Endodermal cell (in vitro differentiated cells): ENCODE measurements at regions not wholly inside any gene's neighbourhood (a gene's known extent, or its start where the extent isn't known, plus 50 kb on each side); places are given as distances from the start of the nearest gene placed in this dataset.

Experiments used
- DNase-seq: peaks from one replicate; pipeline ENCODE4 v3.0.0-alpha.2; 2017
- H3K27ac ChIP-seq: 2 replicates; pipeline ENCODE4 v1.5.1; 2013; ENCODE audit warnings: mild to moderate bottlenecking, low read depth, low read length, moderate library complexity
- H3K27me3 ChIP-seq: 2 replicates; pipeline ENCODE4 v1.6.1; 2013; ENCODE audit warnings: mild to moderate bottlenecking, low read length, moderate library complexity; ENCODE audit not compliant: insufficient read depth, control insufficient read depth, poor library complexity, severe bottlenecking
- H3K36me3 ChIP-seq: 2 replicates; pipeline ENCODE4 v1.7.0; 2013; ENCODE audit warnings: mild to moderate bottlenecking, low read length, moderate library complexity; ENCODE audit not compliant: control insufficient read depth, insufficient read depth
- H3K4me1 ChIP-seq: one replicate; pipeline ENCODE4 v1.7.0; 2013; ENCODE audit warnings: low read length; ENCODE audit not compliant: control insufficient read depth, insufficient read depth
- H3K4me3 ChIP-seq: 2 replicates; pipeline ENCODE4 v1.5.1; 2013; ENCODE audit warnings: mild to moderate bottlenecking, low read length, moderate library complexity
- H3K9ac ChIP-seq: 2 replicates; pipeline ENCODE4 v1.6.1; 2013; ENCODE audit warnings: mild to moderate bottlenecking, low read length, moderate library complexity; ENCODE audit not compliant: poor library complexity, severe bottlenecking; ENCODE audit errors: extremely low read depth
- H3K9me3 ChIP-seq: 2 replicates; pipeline ENCODE4 v1.6.1; 2013; ENCODE audit warnings: mild to moderate bottlenecking, low read length, moderate library complexity; ENCODE audit not compliant: control insufficient read depth
- H3K27ac Mint-ChIP-seq: 2 replicates; pipeline ENCODE4 v1.8.0; 2020; ENCODE audit warnings: mixed read lengths
- H3K27me3 Mint-ChIP-seq: 2 replicates; pipeline ENCODE4 v1.8.0; 2021; ENCODE audit warnings: mild to moderate bottlenecking, mixed read lengths; ENCODE audit not compliant: insufficient read depth
- H3K36me3 Mint-ChIP-seq: 2 replicates; pipeline ENCODE4 v1.8.0; 2020; ENCODE audit warnings: low read depth, mixed read lengths
- H3K4me1 Mint-ChIP-seq: 2 replicates; pipeline ENCODE4 v1.8.0; 2020; ENCODE audit warnings: mixed read lengths
- H3K4me3 Mint-ChIP-seq: 2 replicates; pipeline ENCODE4 v1.8.0; 2020; ENCODE audit warnings: mild to moderate bottlenecking, moderate library complexity, mixed read lengths
- H3K9me3 Mint-ChIP-seq: 2 replicates; pipeline ENCODE4 v1.8.0; 2020; ENCODE audit warnings: mild to moderate bottlenecking, mixed read lengths
- WGBS, 2 experiments: methylation state at CpG; one replicate each; pipeline versions ENCODE4 v1.1.5 to v1.1.7; 2013; ENCODE audit warnings: missing lambda C conversion rate in 2 of 2, mixed read lengths in 1 of 2; ENCODE audit not compliant: insufficient coverage in 1 of 2, insufficient read length in 1 of 2; 5-methylcytosine and 5-hydroxymethylcytosine counted together
- TF ChIP-seq, protein P1 (sequence below): fragments of 200-600 bp; sonication (generic); conservative IDR thresholded peaks from 2 replicates; pipeline ENCODE4 v1.5.0; 2021; ENCODE audit warnings: antibody characterized with exemption, mild to moderate bottlenecking

DNA sequence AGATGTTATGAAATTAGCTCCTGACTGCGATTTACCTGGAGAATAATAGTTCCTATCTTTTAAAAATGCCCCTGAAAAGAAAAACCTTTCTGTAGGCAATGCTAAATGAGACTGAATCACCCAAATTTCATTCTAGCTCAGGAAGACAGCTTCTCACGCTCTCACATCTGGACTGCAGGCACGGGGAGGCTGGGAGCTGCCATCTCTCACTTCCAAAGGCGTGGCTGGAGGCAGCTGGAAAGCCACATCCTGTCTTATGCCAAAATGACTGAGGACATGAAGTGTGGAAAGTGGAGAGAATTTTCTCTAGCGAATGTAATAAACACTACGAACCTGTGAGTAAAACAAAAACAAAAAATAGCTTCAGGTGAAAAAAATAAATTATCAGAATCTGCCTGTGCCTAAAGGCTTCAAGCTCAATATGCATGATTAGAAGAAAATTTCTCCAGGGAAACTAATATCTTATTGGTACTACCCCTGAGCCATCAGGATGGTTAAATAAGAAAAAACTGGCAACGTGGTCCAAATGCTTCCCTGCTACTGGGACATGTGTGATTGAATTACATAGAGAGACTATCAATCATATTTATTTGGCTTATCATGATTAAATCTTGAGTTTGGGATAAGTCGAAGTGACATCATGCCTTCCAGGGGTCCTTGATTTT lies 58.1 kb upstream of the UBL3 start:
- TF ChIP-seq, protein P1, sequence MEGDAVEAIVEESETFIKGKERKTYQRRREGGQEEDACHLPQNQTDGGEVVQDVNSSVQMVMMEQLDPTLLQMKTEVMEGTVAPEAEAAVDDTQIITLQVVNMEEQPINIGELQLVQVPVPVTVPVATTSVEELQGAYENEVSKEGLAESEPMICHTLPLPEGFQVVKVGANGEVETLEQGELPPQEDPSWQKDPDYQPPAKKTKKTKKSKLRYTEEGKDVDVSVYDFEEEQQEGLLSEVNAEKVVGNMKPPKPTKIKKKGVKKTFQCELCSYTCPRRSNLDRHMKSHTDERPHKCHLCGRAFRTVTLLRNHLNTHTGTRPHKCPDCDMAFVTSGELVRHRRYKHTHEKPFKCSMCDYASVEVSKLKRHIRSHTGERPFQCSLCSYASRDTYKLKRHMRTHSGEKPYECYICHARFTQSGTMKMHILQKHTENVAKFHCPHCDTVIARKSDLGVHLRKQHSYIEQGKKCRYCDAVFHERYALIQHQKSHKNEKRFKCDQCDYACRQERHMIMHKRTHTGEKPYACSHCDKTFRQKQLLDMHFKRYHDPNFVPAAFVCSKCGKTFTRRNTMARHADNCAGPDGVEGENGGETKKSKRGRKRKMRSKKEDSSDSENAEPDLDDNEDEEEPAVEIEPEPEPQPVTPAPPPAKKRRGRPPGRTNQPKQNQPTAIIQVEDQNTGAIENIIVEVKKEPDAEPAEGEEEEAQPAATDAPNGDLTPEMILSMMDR = no peak
- no peak overlapping the region for H3K27ac ChIP-seq
- no peaks in the 10 kb centered on the region for H3K9me3 ChIP-seq
- H3K4me1 ChIP-seq = no peaks in the 10 kb centered on the region
- no peaks in the 10 kb centered on the region for H3K36me3 Mint-ChIP-seq
- H3K4me1 Mint-ChIP-seq = peaks cover 9% of the 10 kb centered on the region
- no peak overlapping the region for H3K4me3 ChIP-seq
- no peak for DNase-seq
- peaks cover 8% of the 10 kb centered on the region for H3K27me3 Mint-ChIP-seq
- no peaks in the 10 kb centered on the region for H3K36me3 ChIP-seq
- no peak overlapping the region for H3K27ac Mint-ChIP-seq
- no peaks in the 10 kb centered on the region for H3K9me3 Mint-ChIP-seq
- H3K27me3 ChIP-seq = no peaks in the 10 kb centered on the region
- H3K4me3 Mint-ChIP-seq = no peak overlapping the region
- 94 to 100% methylated on average over 4 to 8 of the region's 8 CpGs for WGBS, 2 experiments
- no peak overlapping the region for H3K9ac ChIP-seq

DNA sequence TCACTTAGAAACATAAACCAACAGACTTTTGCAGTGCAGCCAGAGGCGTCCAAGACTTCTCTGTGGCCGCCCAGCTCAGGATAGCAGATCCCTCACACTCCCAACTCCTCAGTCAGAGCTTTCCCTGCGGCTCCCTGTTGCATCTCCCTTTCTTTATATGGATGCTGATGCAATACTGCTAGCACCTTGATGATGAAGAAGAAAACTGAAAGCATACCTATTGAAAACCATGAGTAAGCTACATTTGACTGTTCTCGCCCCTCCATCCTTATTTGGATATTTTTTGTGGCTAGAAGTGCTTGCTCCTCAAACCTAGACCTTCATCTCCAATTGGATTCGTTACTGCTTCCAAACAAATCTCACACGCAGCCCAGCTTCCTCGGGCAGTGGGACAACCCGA lies 57.3 kb upstream of the UBL3 start:
- no peak overlapping the region for H3K27ac ChIP-seq
- Mint-ChIP-seq H3K36me3 (no peaks in the 10 kb centered on the region), H3K27ac (no peak overlapping the region), H3K27me3 (peaks cover 7% of the 10 kb centered on the region), H3K4me3 (no peak overlapping the region), H3K4me1 (peaks cover 14% of the 10 kb centered on the region), H3K9me3 (no peaks in the 10 kb centered on the region)
- DNase-seq = no peak
- no peaks in the 10 kb centered on the region for H3K27me3 ChIP-seq
- TF ChIP-seq, protein P1 = no peak
- no peak overlapping the region for H3K9ac ChIP-seq
- no peak overlapping the region for H3K4me3 ChIP-seq
- no peaks in the 10 kb centered on the region for H3K9me3 ChIP-seq
- H3K36me3 ChIP-seq = no peaks in the 10 kb centered on the region
- WGBS, 2 experiments = 93 to 95% methylated on average over 5 to 8 of the region's 8 CpGs
- H3K4me1 ChIP-seq = no peaks in the 10 kb centered on the region

DNA sequence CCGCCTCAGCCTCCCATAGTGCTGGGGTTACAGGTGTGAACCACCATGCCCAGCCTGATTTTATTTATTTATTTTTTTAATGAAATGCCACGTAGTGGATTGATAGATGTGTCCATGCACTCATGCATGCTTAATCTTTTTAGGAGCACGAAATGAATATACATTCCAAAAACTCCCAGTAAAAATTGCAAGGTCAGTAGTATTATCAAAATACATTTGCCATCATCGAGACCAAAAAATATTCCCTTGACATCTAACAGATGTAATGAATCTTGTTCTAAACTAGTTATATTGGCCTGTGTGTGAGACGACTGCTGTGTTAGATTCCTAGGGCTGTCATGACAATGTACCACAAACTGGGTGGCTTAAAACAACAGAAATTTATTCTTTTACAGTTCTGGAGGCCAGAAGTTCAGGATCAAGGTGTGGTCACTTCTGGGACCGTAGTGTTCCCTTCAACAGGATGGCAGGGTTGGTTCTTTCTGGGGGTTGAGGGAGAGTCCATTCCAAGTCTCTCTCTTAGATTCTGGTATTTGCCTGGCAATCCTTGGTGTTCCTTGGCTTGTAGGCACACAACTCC lies 56.1 kb upstream of the UBL3 start:
- DNase-seq = no peak
- TF ChIP-seq, protein P1 = no peak
- no peaks in the 10 kb centered on the region for H3K9me3 Mint-ChIP-seq
- Histone ChIP-seq H3K4me1 (no peaks in the 10 kb centered on the region), H3K27ac (no peak overlapping the region), H3K36me3 (no peaks in the 10 kb centered on the region), H3K9ac (no peak overlapping the region), H3K4me3 (no peak overlapping the region), H3K9me3 (no peaks in the 10 kb centered on the region), H3K27me3 (no peaks in the 10 kb centered on the region)
- H3K36me3 Mint-ChIP-seq = no peaks in the 10 kb centered on the region
- peaks cover 17% of the 10 kb centered on the region for H3K4me1 Mint-ChIP-seq
- no peaks in the 10 kb centered on the region for H3K27me3 Mint-ChIP-seq
- no peak overlapping the region for H3K4me3 Mint-ChIP-seq
- no peak overlapping the region for H3K27ac Mint-ChIP-seq
- WGBS, 2 experiments = 95 to 97% methylated on average over 5 of the region's 6 CpGs
